ENCODE measurements at regions not wholly inside any gene's neighbourhood (a gene's known extent, or its start where the extent isn't known, plus 50 kb on each side); places are given as distances from the start of the nearest gene placed in this dataset.

DNA sequence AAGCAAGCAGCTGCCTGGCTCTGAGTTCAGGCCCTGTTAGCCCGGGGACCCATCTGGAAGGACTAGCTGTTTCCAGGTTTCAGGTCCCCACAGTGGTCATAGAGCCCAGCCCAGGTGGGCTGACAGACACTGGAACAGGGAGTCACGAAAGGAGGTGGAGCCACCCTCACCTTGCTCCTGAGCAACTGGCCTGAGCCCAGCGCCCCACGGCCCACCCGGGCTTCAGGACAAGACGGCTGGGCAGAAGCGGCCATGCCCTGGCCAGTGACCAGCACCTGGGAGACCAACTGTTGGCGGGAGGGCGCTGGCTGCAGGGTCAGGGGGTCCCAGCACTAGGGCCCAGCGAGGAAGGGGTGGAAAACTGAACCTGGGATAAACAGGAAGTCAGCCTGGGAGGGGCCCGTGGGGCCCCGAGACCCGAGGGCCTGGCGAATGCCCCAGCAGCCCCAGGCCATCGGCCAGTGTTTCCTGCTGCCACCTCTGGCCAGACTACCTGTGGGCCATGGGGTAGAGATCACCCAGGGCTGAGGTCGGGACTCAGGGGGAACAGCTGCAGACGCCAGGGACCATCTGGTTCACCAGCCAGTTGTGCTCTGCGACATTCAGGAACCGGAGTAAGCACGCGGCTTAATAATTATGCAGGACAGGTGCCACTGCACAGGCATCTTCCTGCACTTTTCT is 282.1 kb upstream of the PPP2R2D start:
- TF ChIP-seq, protein P1, sequence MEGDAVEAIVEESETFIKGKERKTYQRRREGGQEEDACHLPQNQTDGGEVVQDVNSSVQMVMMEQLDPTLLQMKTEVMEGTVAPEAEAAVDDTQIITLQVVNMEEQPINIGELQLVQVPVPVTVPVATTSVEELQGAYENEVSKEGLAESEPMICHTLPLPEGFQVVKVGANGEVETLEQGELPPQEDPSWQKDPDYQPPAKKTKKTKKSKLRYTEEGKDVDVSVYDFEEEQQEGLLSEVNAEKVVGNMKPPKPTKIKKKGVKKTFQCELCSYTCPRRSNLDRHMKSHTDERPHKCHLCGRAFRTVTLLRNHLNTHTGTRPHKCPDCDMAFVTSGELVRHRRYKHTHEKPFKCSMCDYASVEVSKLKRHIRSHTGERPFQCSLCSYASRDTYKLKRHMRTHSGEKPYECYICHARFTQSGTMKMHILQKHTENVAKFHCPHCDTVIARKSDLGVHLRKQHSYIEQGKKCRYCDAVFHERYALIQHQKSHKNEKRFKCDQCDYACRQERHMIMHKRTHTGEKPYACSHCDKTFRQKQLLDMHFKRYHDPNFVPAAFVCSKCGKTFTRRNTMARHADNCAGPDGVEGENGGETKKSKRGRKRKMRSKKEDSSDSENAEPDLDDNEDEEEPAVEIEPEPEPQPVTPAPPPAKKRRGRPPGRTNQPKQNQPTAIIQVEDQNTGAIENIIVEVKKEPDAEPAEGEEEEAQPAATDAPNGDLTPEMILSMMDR (IDR thresholded peaks at IDR 0.05; ENCODE audit: insufficient read depth, low read depth, low read length) = no peak
- no peak overlapping the region for H3K4me3 ChIP-seq (ENCODE audit: low read depth, low read length)
- DNase-seq (ENCODE audit: low read depth) = no peak

DNA sequence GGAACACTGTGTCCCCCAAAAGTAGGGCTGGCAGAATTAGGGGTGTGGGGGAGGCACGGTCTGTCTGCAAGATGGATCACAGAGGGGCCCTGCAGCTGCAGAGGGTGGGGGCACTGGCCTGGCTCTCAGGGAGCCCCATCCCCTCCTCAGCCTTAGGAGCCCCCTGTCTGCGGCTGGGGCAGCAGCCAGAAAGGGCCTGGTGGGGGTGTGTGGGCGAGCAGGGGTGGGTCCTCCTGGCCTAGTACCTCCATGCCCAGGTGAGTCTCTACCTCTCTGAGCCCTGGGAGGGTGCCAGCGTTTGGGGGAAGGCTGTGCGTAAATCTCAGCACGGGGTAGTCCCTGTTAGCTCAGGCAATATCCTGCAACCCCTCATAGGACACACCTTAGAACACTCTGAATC is 280.5 kb upstream of the PPP2R2D start:
- DNase-seq (ENCODE audit: low read depth) = no peak
- H3K4me3 ChIP-seq (ENCODE audit: low read depth, low read length) = no peak overlapping the region
- TF ChIP-seq, protein P1 (IDR thresholded peaks at IDR 0.05; ENCODE audit: insufficient read depth, low read depth, low read length) = no peak

DNA sequence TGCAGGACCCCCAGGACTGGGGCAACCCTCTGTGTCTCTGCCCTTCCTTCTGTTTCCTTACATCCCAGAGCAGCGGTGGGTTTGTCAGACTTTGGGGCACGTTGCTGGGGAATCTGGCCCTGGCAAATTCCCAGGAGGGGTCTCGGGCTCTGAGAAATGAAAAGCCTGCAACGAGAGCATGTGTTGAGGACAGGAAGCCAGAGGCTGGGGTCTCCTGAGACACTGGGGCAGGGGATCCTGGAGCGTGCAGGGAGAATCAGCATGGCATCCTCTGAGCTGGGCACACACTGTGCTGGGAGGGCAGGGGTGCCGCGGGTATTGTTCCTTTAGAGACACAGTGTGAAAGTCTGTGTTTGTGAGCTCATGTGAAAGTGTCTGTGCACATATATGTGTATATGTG is 279.9 kb upstream of the PPP2R2D start:
- no peak overlapping the region for H3K4me3 ChIP-seq (ENCODE audit: low read depth, low read length)
- TF ChIP-seq, protein P1 (IDR thresholded peaks at IDR 0.05; ENCODE audit: insufficient read depth, low read depth, low read length) = no peak
- DNase-seq (ENCODE audit: low read depth) = no peak

DNA sequence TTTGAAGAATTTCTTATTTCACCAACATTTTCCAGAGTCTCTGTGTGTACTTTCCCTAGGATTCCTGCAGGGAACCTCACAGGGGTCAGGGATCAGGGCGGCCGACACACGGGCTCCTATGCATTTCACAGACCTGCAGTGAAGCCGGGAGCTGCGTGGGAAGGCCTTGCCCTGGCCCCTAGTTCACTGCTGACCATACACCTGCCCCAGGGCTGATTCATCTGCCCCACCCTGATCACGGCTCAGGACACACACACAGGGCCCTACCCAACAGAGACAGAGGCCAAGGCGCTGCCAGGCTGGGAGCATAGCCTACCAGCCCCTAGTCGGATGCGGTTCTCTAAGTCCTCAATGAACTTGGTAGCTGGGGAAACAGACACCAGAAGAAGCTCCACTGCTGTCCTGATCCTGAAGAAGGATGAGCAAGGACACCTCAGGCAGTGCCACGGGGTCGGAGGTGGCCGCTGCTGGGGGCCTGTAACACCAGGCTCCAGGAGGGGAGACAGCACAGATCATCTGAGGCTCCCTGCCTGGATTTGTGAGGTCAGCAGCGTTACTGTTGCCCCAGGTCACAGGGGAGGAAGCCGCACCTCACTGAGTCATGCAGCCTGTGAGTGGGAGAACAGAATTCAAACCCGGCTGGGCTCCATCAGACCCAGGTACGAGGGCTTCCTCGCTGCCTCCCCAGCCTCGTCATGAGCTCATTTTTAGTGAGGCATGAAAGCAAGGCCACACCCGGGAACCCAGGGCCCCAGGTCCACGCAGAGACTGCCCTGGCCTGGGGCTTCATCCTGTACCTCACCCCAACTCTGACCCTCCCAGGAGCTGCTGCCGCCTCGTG is 278.8 kb upstream of the PPP2R2D start:
- no peak for DNase-seq (ENCODE audit: low read depth)
- no peak overlapping the region for H3K4me3 ChIP-seq (ENCODE audit: low read depth, low read length)
- TF ChIP-seq, protein P1 (IDR thresholded peaks at IDR 0.05; ENCODE audit: insufficient read depth, low read depth, low read length) = no peak

DNA sequence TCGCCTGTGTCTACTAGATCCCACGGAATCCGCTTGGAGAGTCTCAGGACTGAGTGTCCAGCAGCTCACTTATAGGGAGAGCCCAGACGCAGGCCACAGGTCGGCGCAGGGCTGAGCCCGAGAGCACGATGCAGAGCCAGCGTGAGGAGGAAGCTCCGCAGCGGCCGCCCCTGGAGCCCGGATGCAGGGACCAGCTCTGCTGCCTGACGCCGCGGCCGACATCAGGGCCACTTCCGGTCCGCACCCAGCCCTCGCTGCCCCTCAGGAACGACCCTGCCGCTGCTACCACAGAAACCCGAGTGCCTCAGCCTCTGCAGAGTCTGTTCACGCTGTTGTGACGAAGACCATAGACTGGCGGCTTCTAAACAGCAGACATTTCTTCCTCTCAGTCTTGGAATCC is 275.8 kb upstream of the PPP2R2D start:
- no peak for DNase-seq (ENCODE audit: low read depth)
- TF ChIP-seq, protein P1 (IDR thresholded peaks at IDR 0.05; ENCODE audit: insufficient read depth, low read depth, low read length) = no peak
- no peak overlapping the region for H3K4me3 ChIP-seq (ENCODE audit: low read depth, low read length)

DNA sequence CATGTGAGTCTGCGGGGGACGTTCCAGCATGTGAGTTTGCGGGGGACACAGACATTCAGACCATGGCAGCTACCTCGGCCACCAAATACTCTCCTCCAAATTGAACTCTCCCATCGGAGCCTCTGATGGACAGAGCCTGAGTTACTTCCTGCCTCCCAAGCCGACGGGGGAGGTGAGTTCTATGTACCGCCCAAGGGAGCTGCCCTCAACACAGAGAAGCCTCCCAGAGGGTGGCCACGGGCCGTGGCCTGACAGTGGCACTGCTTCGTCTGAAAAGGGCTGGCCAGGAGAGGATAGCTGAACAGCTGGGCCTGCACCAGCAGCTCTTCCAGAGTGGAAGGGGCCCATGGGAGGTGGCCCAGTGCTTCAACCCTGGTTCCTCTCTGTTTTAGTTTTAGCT is 274.5 kb upstream of the PPP2R2D start:
- no peak for DNase-seq (ENCODE audit: low read depth)
- no peak overlapping the region for H3K4me3 ChIP-seq (ENCODE audit: low read depth, low read length)
- TF ChIP-seq, protein P1 (IDR thresholded peaks at IDR 0.05; ENCODE audit: insufficient read depth, low read depth, low read length) = no peak

All from fibroblast of villous mesenchyme (primary cell).